MM.1S (cell line): ENCODE measurements at regions not wholly inside any gene's neighbourhood (a gene's known extent, or its start where the extent isn't known, plus 50 kb on each side); places are given as distances from the start of the nearest gene placed in this dataset.

ENCODE experiments used
- DNase-seq: peaks from one replicate; pipeline ENCODE4 v3.0.0-alpha.2; 2015
- H2AFZ ChIP-seq: fragments of 300-600 bp; sonication (generic); 2 replicates; pipeline ENCODE4 v1.6.0; 2016; ENCODE audit warnings: antibody characterized with exemption, low read length
- H3F3A ChIP-seq: fragments of 300-600 bp; sonication (generic); 2 replicates; pipeline ENCODE4 v1.6.1; 2016; ENCODE audit warnings: mild to moderate bottlenecking, antibody characterized with exemption, low read length, moderate library complexity, mixed read lengths; ENCODE audit not compliant: insufficient read depth
- H3K27ac ChIP-seq: fragments of 300-600 bp; sonication (generic); 2 replicates; pipeline ENCODE4 v1.5.1; 2016; ENCODE audit warnings: mild to moderate bottlenecking, low read length
- H3K27me3 ChIP-seq: fragments of 300-600 bp; sonication (generic); replicated peaks from 2 replicates; pipeline ENCODE4 v1.6.0; 2016; ENCODE audit warnings: low read length; ENCODE audit not compliant: insufficient read depth
- H3K36me3 ChIP-seq: fragments of 300-600 bp; sonication (generic); replicated peaks from 2 replicates; pipeline ENCODE4 v1.6.1; 2016; ENCODE audit warnings: mild to moderate bottlenecking, low read length, mixed read lengths; ENCODE audit not compliant: insufficient read depth
- H3K4me1 ChIP-seq: fragments of 300-600 bp; sonication (generic); 2 replicates; pipeline ENCODE4 v1.6.1; 2016; ENCODE audit warnings: low read length, mixed read lengths
- H3K4me2 ChIP-seq: fragments of 300-600 bp; sonication (generic); 2 replicates; pipeline ENCODE4 v1.6.0; 2016; ENCODE audit warnings: low read depth, low read length
- H3K4me3 ChIP-seq: fragments of 300-600 bp; sonication (generic); 2 replicates; pipeline ENCODE4 v1.5.1; 2016; ENCODE audit warnings: low read length, mixed read lengths
- H3K79me2 ChIP-seq: fragments of 300-600 bp; sonication (generic); 2 replicates; pipeline ENCODE4 v1.6.1; 2016; ENCODE audit warnings: mixed run types, low read length, mixed read lengths
- H3K9ac ChIP-seq: fragments of 300-600 bp; sonication (generic); 2 replicates; pipeline ENCODE4 v1.6.1; 2016; ENCODE audit warnings: low read length, mixed read lengths
- H3K9me2 ChIP-seq: fragments of 300-600 bp; sonication (generic); replicated peaks from 2 replicates; pipeline ENCODE4 v1.6.1; 2016; ENCODE audit warnings: mild to moderate bottlenecking, low read length, mixed read lengths; ENCODE audit not compliant: insufficient read depth
- H3K9me3 ChIP-seq: fragments of 300-600 bp; sonication (generic); replicated peaks from 2 replicates; pipeline ENCODE4 v1.6.1; 2016; ENCODE audit warnings: mild to moderate bottlenecking, low read length, mixed read lengths; ENCODE audit not compliant: insufficient read depth
- H4K20me1 ChIP-seq: fragments of 300-600 bp; sonication (generic); 2 replicates; pipeline ENCODE4 v1.6.1; 2016; ENCODE audit warnings: mild to moderate bottlenecking, low read length, moderate library complexity, mixed read lengths; ENCODE audit not compliant: insufficient read depth
- CTCF ChIP-seq: fragments of 300-600 bp; sonication (generic); IDR thresholded peaks from 2 replicates; pipeline ENCODE4 v1.5.1; 2016; ENCODE audit warnings: antibody characterized with exemption, low read length, mixed read lengths
- EZH2 ChIP-seq: fragments of 300-600 bp; sonication (generic); optimal IDR thresholded peaks from 2 replicates; pipeline ENCODE3; 2017; ENCODE audit warnings: low read depth, mild to moderate bottlenecking, antibody characterized with exemption, low read length, mixed read lengths
- EZH2phosphoT487 ChIP-seq: fragments of 300-600 bp; sonication (generic); IDR thresholded peaks from 2 replicates; pipeline ENCODE4 v1.6.1; 2018; ENCODE audit warnings: antibody characterized with exemption, low read length

- Histone ChIP-seq H3K27me3 (peaks cover 57% of the 10 kb centered on the region), H3K36me3 (no peaks in the 10 kb centered on the region), H3K4me3 (no peak overlapping the region), H3K79me2 (no peaks in the 10 kb centered on the region), H2AFZ (no peak overlapping the region), H3K9me3 (no peaks in the 10 kb centered on the region), H3K4me1 (no peaks in the 10 kb centered on the region), H3F3A (no peaks in the 10 kb centered on the region), H3K9ac (no peak overlapping the region), H4K20me1 (no peaks in the 10 kb centered on the region), H3K27ac (no peak overlapping the region), H3K4me2 (no peak overlapping the region), H3K9me2 (no peaks in the 10 kb centered on the region)
- TF ChIP-seq CTCF = no peak
- TF ChIP-seq EZH2phosphoT487 = no peak
- TF ChIP-seq EZH2 = no peak
- DNase-seq = no peak
These were observed 66.0 kb downstream of the MATN1 start for GRCh38 chr1:30657131-30658013.

- no peaks in the 10 kb centered on the region for H4K20me1 ChIP-seq
- H3K27ac ChIP-seq = no peak overlapping the region
- no peak for DNase-seq
- TF ChIP-seq CTCF (no peak), EZH2phosphoT487 (no peak), EZH2 (no peak)
- H3K27me3 ChIP-seq = peaks cover 50% of the 10 kb centered on the region
- H3K9me3 ChIP-seq = no peaks in the 10 kb centered on the region
- H3F3A ChIP-seq = no peaks in the 10 kb centered on the region
- no peaks in the 10 kb centered on the region for H3K4me1 ChIP-seq
- H3K9me2 ChIP-seq = no peaks in the 10 kb centered on the region
- H3K9ac ChIP-seq = no peak overlapping the region
- H3K4me3 ChIP-seq = no peak overlapping the region
- H2AFZ ChIP-seq = no peak overlapping the region
- no peak overlapping the region for H3K4me2 ChIP-seq
- H3K36me3 ChIP-seq = no peaks in the 10 kb centered on the region
- H3K79me2 ChIP-seq = no peaks in the 10 kb centered on the region
These were observed 67.0 kb downstream of the MATN1 start for GRCh38 chr1:30656171-30656940.

- H3K27ac ChIP-seq = no peak overlapping the region
- H3K27me3 ChIP-seq = peaks cover 48% of the 10 kb centered on the region
- H3K79me2 ChIP-seq = no peaks in the 10 kb centered on the region
- H3K9me3 ChIP-seq = no peaks in the 10 kb centered on the region
- no peak overlapping the region for H3K4me3 ChIP-seq
- H3K9ac ChIP-seq = no peak overlapping the region
- H3F3A ChIP-seq = no peaks in the 10 kb centered on the region
- no peaks in the 10 kb centered on the region for H3K4me1 ChIP-seq
- H2AFZ ChIP-seq = no peak overlapping the region
- TF ChIP-seq EZH2phosphoT487 (no peak), CTCF (no peak), EZH2 (no peak)
- H4K20me1 ChIP-seq = no peaks in the 10 kb centered on the region
- no peak overlapping the region for H3K4me2 ChIP-seq
- no peak for DNase-seq
- H3K36me3 ChIP-seq = no peaks in the 10 kb centered on the region
- H3K9me2 ChIP-seq = no peaks in the 10 kb centered on the region
These were observed 67.7 kb downstream of the MATN1 start for GRCh38 chr1:30655672-30656071.
